GM12891 (cell line): ENCODE measurements at regions not wholly inside any gene's neighbourhood (a gene's known extent, or its start where the extent isn't known, plus 50 kb on each side); places are given as distances from the start of the nearest gene placed in this dataset.

ENCODE experiments used
- PAX5 ChIP-seq: IDR thresholded peaks from 2 replicates; pipeline ENCODE4 v1.6.1; 2011; ENCODE audit warnings: low read length, moderate library complexity, mild to moderate bottlenecking; ENCODE audit not compliant: insufficient read depth, severe bottlenecking
- POLR2A ChIP-seq: IDR thresholded peaks from 2 replicates; pipeline ENCODE4 v1.6.1; 2011; ENCODE audit warnings: low read depth, low read length, control low read depth
- POLR2AphosphoS5 ChIP-seq: IDR thresholded peaks from 2 replicates; pipeline ENCODE4 v1.6.1; 2011; ENCODE audit warnings: low read depth, low read length, control low read depth
- SPI1 ChIP-seq: IDR thresholded peaks from 2 replicates; pipeline ENCODE4 v1.6.1; 2011; ENCODE audit warnings: low read depth, low read length, control low read depth
- TAF1 ChIP-seq: IDR thresholded peaks from 2 replicates; pipeline ENCODE4 v1.6.1; 2011; ENCODE audit warnings: low read depth, low read length, control low read depth

DNA sequence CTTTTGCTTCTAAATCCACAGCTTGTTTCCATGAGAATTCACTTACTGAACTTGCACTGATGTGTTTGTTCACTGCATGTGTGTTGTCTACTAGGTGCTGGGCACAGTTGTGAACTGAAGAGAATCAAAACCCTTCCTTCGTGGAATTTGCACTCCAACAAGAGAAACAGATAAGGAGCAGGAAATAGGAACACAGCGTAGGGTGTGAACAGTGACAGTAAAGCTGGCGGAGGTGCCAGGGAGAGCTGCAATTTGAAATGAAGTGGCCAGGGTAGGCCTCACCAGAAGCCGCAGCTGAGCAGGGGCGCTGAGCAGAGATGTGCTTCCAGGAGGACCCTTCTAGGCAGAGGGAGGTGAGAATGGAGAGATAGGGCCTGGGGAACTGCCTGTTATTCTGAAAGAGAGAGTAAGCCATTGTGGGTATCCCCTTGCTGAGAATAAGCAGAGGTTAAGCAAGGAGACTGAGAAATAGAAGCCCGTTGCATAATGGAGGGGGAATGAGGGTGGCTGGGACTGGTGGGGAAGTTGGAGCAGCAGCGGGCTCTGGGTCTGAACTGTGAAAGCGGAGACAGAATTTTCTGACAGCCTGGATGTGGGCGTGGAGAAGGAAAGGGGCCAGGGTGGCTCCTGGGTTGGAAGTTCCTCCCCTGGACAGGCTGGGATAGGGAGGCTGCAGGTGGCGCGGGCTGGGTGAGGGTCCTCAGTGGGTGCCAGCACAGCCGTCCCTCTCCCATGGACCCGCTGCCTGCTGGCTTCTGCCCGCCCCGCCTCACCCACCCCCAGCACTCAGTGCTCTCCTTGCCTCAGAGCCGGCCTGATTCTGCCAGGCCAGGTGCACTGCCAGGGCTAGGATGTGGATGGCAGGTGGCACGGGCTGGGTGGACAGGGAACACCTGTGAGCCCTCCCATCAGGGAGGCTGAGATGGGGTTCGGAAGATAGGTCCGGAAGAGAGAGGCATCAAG lies 114.7 kb upstream of the AFDN start:
- TF ChIP-seq POLR2AphosphoS5 (no peak), TAF1 (no peak), POLR2A (no peak), SPI1 (no peak), PAX5 (no peak)
